Osteoblast (primary cell): ENCODE measurements at regions not wholly inside any gene's neighbourhood (a gene's known extent, or its start where the extent isn't known, plus 50 kb on each side); places are given as distances from the start of the nearest gene placed in this dataset.
"Not testable (repeated sequence)": the region's sequence is repeated elsewhere in the genome, so short reads cannot be mapped to it uniquely, and the experiment has no call there.

Source experiments
- DNase-seq: peaks from one replicate; pipeline ENCODE4 v3.0.0; 2011; ENCODE audit warnings: low spot score, mixed read lengths; ENCODE audit not compliant: insufficient read length; ENCODE audit errors: missing footprints
- H2AFZ ChIP-seq: 2 replicates; pipeline ENCODE4 v1.6.0; 2011; ENCODE audit warnings: mild to moderate bottlenecking, low read length
- H3K27ac ChIP-seq: 2 replicates; pipeline ENCODE4 v1.5.1; 2011; ENCODE audit warnings: mild to moderate bottlenecking, low read depth, low read length, moderate library complexity
- H3K27me3 ChIP-seq: 2 replicates; pipeline ENCODE4 v1.6.0; 2012; ENCODE audit warnings: mild to moderate bottlenecking, control low read depth, inconsistent platforms, low read length, moderate library complexity; ENCODE audit not compliant: insufficient read depth
- H3K36me3 ChIP-seq: 2 replicates; pipeline ENCODE4 v1.5.1; 2011; ENCODE audit warnings: mild to moderate bottlenecking, low read length, control low read depth, moderate library complexity; ENCODE audit not compliant: insufficient read depth
- H3K4me1 ChIP-seq: 2 replicates; pipeline ENCODE4 v1.5.1; 2011; ENCODE audit warnings: mild to moderate bottlenecking, low read length, control low read depth, moderate library complexity; ENCODE audit not compliant: insufficient read depth
- H3K4me2 ChIP-seq: 2 replicates; pipeline ENCODE4 v1.6.0; 2011; ENCODE audit warnings: mild to moderate bottlenecking, low read length; ENCODE audit not compliant: insufficient read depth
- H3K4me3 ChIP-seq: fragments of 200-600 bp; sonication (generic); 3 replicates; pipeline ENCODE4 v1.5.1; 2012; ENCODE audit warnings: mild to moderate bottlenecking, low read length, inconsistent platforms; ENCODE audit not compliant: insufficient read depth
- H3K79me2 ChIP-seq: 2 replicates; pipeline ENCODE4 v1.6.0; 2012; ENCODE audit warnings: mild to moderate bottlenecking, low read length, control low read depth, inconsistent platforms; ENCODE audit not compliant: insufficient read depth
- H3K9me3 ChIP-seq: 2 replicates; pipeline ENCODE4 v1.5.1; 2011; ENCODE audit warnings: low read depth, low read length, control low read depth
- H4K20me1 ChIP-seq: 2 replicates; pipeline ENCODE4 v1.6.0; 2012; ENCODE audit warnings: mild to moderate bottlenecking, low read length, control low read depth; ENCODE audit not compliant: insufficient read depth
- CTCF ChIP-seq: IDR thresholded peaks from 2 replicates; pipeline ENCODE4 v1.5.1; 2011; ENCODE audit warnings: mild to moderate bottlenecking, low read depth, low read length, moderate library complexity; ENCODE audit errors: extremely low read depth

GRCh38 chr7:51602376-51602775, 285.8 kb upstream of the COBL start:
- no peak overlapping the region for H3K4me2 ChIP-seq
- TF ChIP-seq CTCF: no peak
- no peak for DNase-seq
- H4K20me1 ChIP-seq: no peaks in the 10 kb centered on the region
- H3K27ac ChIP-seq: no peak overlapping the region
- no peaks in the 10 kb centered on the region for H3K27me3 ChIP-seq
- H3K4me1 ChIP-seq: no peaks in the 10 kb centered on the region
- H2AFZ ChIP-seq: no peak overlapping the region
- H3K79me2 ChIP-seq: no peaks in the 10 kb centered on the region
- H3K9me3 ChIP-seq: no peaks in the 10 kb centered on the region
- H3K4me3 ChIP-seq: no peak overlapping the region
- no peaks in the 10 kb centered on the region for H3K36me3 ChIP-seq

- no peak overlapping the region for H3K4me2 ChIP-seq
- no peaks in the 10 kb centered on the region for H3K79me2 ChIP-seq
- no peaks in the 10 kb centered on the region for H3K9me3 ChIP-seq
- DNase-seq: no peak
- no peak overlapping the region for H3K27ac ChIP-seq
- no peaks in the 10 kb centered on the region for H3K27me3 ChIP-seq
- no peaks in the 10 kb centered on the region for H3K4me1 ChIP-seq
- TF ChIP-seq CTCF: no peak
- H2AFZ ChIP-seq: no peak overlapping the region
- H4K20me1 ChIP-seq: no peaks in the 10 kb centered on the region
- no peaks in the 10 kb centered on the region for H3K36me3 ChIP-seq
- no peak overlapping the region for H3K4me3 ChIP-seq
These were observed 284.9 kb upstream of the COBL start for GRCh38 chr7:51601461-51601860.

- H3K27me3 ChIP-seq, H4K20me1 ChIP-seq, H3K4me2 ChIP-seq, H3K36me3 ChIP-seq, H3K9me3 ChIP-seq, H2AFZ ChIP-seq, H3K79me2 ChIP-seq, DNase-seq, H3K4me3 ChIP-seq, H3K27ac ChIP-seq, H3K4me1 ChIP-seq: not testable (repeated sequence)
These were observed 283.3 kb upstream of the COBL start for GRCh38 chr7:51599935-51600334.

GRCh38 chr7:51593628-51594027, 277.0 kb upstream of the COBL start:
- no peak for TF ChIP-seq CTCF
- Histone ChIP-seq H3K9me3 (no peaks in the 10 kb centered on the region), H3K27ac (no peak overlapping the region), H3K36me3 (no peaks in the 10 kb centered on the region), H3K79me2 (no peaks in the 10 kb centered on the region), H4K20me1 (no peaks in the 10 kb centered on the region), H2AFZ (no peak overlapping the region), H3K4me3 (no peak overlapping the region), H3K4me1 (no peaks in the 10 kb centered on the region), H3K4me2 (no peak overlapping the region), H3K27me3 (no peaks in the 10 kb centered on the region)
- no peak for DNase-seq
